Left renal cortex interstitium (tissue), 4 donors: ENCODE measurements at regions not wholly inside any gene's neighbourhood (a gene's known extent, or its start where the extent isn't known, plus 50 kb on each side); places are given as distances from the start of the nearest gene placed in this dataset.

Source experiments
- DNase-seq, 4 donors: peaks; one replicate each; pipeline ENCODE4 v3.0.0-alpha.2; 2013; ENCODE audit warnings: low read depth in 4 of 4, low spot score in 2 of 4, missing footprints in 1 of 4

DNA sequence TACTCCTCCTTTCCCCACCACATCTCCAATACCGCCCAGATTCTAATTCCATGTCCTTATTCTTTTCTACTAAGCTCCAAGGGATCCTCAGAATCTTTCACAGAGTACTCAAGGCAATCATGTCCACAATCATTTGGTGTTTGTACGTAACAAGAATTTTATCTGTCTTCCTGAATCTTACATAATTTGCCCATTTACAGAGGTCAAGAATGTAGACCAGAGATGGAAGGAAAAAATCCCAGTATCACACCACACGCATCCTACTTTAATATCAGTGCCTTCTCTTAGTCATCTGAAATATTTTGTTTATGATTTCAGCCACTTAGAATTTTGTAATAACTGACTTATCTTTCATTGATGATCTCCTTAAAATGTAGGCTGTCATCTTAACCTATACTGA lies 366.0 kb upstream of the LRRC7 start:
- DNase-seq = no peak

DNA sequence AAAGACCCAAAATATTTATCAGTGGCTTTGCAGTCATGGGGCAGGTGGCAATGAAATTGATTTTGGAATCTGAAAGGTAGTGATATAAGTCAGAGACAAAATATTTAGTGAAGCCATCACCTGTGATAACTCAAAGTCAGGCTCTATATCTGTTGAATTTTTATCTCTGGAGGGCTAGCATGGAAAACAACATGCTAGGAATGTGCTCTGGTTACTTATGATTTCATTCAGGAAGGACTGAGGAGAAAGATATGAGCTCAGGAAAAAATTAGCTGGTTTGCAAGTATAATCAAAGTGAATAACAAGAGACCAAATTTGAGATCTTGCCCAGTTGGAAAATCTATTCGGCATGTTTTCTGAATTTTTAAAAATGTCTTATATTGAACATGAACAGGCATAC lies 364.6 kb upstream of the LRRC7 start:
- DNase-seq = no peak

DNA sequence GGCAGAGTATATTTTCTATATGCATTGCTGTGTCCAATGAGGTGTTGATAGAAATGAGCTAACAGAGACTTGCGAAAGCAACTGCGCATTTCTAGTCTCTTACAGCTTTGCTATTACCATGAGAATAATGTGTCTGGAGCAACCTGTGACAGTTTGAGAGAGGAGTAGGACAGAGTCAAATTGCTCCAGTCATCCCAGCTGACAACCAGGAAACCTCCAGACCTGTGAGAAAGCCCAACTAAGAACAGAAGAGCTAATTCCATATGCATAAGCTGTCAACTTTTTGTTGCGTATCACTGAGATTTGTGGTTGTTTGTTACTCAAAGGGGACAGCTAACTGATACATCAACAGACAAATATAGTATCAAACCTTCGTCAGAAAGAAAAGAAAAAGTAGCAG lies 354.1 kb upstream of the LRRC7 start:
- no peak for DNase-seq

DNA sequence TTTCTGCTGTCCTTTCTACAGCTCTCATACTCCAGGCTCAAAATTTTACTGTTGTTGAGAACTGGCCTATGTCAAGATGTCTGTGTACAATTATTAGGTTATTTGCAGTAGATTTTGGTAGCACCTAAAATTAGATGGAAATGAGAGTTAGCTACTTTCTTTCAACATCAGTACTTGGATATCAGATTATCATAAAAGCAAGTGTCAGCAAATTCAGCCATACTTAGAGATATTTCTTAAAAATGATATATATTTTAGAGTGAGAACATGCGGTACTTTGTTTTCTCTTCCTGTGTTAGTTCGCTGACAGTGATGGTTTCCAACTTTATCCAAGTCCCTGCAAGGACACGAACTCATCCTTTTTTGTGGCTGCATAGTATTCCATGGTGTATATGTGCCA lies 351.8 kb upstream of the LRRC7 start:
- DNase-seq = no peak

DNA sequence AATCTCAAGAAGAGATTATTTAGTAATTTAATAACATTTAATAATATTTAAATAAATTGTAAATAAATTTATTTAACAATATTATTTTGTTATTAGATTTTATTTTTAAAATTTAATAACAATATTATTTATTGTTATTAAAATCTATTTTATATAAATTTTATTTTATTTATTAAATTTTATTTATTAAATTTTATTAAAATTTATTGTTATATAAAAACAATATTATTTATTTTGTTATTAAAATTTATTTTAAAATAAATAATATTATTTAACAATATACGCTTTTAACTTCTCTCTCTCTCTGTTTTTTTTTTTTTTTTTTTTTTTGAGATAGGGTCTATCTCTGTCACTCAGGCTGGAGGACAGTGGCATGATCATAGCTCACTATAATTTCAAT lies 347.1 kb upstream of the LRRC7 start:
- no peak for DNase-seq

DNA sequence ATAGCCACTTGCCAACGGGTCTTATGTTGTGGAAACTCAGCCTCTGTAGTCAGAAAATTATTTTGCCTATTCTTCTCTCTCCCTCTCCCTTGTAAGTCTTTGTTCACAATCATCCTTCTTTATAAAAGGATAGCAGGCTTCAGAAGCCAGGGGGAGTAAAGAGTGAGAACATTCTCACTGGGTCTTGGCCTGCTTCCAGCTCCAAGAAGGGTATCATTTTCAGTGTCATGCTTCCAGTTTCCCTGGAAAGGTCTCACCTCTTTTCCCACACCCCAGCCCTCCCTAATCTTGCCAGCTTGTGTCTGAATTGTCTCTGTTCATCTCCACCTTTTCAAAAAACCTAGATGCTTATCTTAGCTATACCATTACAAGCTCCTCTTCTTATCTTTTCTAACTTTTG lies 346.2 kb upstream of the LRRC7 start:
- DNase-seq = peak in 2 of 4 donors; percentile 34 to 38

DNA sequence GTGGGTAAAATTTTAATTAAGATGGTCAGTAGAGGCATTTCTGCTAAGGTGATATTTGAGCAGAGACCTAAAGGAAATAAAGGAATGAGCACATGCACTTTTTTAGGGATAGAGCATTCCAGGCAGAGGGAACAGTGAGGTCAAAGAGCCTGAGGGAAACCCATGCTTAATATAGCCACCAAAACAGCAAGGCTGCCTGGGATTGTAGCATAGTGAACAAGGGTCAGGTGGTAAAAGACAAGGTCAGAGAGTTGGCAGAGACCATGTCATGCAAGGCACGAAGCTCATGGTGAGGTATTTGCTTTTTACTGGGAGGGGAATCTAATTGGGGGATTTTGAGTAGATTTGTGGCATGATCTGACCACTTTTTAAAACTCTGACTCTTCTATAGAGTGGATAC lies 344.6 kb upstream of the LRRC7 start:
- no peak for DNase-seq

DNA sequence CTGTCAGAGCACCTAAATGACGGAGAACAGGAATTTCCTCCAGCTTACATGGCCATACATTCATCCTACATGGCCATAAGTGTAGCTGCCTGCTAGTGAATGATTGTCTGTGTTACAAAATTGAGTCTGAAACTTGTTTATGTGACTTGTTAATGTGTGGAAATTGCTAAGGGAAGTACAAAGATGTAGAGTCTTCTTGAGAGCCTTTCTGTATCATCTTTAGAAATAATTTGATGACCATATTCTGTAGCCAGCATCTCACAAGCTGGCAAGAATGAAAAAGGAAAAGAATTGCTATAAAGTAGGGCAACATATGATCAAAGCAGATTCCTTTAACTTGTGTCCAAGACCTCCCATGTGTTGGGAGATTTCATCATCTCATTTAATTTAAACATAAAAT lies 339.2 kb upstream of the LRRC7 start:
- no peak for DNase-seq

DNA sequence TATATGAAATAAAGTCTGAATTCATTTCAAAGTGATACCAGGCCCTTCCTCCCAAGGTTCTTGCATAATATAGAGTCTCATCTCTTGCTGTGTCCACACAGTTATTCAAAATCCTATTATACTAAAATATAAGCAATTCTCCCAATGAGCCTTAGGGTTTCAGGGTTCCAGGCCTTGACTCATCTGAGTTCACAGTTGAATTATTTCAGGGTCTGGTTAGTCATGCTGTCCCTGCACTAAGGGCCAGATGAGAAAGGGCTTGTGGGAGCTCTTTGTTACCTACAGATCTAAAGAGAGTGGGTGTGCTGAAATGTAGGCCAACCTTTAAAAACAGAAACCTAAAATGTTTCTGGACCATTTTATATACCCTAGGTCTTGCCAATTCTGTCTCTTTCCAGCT lies 337.5 kb upstream of the LRRC7 start:
- no peak for DNase-seq

DNA sequence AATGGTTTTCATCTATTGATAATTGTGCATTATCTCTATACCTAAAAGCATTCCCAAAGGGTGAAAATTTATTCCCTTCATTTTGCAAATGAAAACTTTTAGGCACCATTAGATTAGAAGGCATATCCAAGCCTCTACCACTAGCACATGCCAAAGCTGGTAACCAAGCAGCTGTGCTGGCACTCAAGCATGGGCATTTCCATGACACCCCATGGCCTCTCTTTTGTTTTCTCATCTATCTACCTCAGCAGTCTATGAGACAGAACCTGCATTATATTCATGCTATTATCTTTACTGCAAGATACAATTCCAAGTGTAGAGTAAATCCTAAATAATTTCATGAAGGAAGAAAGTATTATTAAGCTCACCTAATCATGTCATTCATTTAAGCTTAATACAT lies 334.3 kb upstream of the LRRC7 start:
- no peak for DNase-seq

DNA sequence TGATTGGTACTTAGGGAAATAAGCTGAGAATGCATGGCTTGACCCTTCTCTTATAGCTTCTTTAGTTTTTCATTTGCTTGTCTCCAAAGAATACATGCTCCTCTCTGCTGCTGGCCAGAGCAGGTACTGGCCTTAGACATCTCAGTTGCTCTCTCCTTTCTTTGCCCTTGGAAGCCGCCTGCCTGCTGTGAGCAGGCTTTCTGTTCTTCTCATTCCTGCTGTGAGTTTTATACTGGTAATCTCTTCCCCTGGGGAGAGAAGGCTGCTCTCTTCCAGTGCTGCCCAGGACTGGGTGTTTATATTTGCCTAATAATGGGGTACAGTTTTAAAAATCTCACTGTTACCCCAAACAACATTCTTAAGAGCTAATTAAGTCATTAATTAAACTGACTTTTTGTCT lies 323.5 kb upstream of the LRRC7 start:
- DNase-seq = no peak

DNA sequence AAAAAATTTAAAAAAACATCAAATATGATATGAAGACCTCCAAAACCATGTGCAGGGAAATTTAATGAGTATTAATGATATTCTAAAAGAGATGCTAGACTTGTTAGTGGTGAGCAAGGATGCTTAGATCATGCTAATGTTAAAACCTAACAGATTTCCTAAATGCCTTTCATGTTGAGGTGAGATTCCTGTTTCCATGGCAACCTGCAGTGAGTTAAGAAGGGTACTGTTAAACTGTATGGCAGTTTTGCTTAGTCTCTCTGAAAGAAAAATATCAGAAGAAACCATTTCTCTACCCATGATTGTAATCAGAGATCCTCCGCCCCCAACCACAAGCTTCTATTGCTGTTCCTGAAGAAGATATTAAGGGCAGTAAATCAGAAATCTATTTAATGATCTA lies 321.6 kb upstream of the LRRC7 start:
- DNase-seq = no peak

DNA sequence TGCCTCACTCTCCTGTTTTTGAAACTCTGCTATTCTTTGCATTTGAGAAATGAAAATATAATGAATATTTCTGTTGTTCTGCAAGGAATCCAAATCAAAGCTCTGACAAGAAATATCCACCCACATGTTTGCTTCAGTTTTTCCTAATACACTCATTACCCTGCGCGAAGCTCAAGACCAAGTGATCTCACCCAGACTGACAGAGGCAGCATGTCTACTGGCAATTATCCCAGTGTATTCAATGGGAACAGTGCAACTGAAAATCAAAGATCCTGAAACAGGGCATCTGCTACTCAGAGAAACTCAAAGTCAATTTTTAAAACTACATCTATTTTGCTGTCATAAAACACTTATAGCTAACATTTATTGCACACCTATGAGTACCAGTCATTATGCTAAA lies 321.0 kb upstream of the LRRC7 start:
- no peak for DNase-seq

DNA sequence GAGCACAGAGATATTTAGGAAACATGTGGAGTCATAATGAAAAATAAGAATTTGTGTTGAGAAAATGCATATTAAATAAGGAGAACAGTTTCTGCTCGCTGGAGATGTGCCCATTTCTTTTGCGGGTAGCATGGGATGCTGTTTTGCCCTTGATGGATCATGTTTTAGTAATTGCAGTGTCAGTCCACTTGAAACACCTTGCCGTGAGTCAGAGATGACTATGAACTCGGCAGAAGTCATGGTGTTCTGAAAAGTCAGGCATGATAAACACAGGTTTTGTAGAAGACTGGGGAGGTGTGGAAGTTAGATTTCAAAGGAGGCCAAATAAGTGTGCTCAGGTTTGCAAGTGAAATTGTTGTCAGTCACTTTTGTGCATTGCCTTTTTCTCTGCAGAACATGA lies 315.0 kb upstream of the LRRC7 start:
- no peak for DNase-seq

DNA sequence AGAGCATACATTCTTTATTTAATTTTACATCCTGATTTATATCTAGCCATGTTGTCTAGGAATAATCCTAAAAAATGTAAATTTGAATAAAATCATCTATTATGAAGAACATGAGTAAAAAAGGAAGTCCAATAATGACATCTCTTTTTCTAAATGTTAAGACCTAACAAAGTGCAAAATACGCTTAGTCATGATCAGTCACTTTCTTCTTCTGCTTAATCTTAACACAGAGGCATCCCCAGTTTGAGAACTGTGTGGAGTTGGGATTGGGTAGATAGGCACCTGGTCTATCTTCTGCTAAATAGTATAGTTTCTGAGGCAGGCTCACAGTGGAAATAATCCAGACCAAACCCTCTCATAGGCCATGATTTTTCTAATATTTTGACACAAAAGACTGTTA lies 311.7 kb upstream of the LRRC7 start:
- no peak for DNase-seq

DNA sequence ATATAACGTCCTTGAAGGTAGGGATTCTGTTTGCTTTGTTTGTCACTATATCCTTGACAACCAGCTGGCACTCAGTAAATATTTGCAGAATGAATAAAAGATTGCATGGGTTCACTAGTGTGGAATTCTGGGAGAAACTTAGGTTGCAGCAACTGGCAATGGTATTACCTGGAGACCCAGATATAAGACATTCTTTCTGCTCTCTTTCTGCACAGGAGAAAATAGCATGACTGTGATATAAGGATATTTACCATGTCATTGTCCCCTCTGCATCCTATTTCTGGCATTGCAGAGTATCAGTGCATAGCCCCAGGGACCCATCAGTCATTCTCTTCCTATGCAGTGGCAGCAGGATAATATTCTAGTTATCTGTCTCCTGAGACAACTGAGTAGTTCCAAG lies 308.9 kb upstream of the LRRC7 start:
- DNase-seq = no peak

DNA sequence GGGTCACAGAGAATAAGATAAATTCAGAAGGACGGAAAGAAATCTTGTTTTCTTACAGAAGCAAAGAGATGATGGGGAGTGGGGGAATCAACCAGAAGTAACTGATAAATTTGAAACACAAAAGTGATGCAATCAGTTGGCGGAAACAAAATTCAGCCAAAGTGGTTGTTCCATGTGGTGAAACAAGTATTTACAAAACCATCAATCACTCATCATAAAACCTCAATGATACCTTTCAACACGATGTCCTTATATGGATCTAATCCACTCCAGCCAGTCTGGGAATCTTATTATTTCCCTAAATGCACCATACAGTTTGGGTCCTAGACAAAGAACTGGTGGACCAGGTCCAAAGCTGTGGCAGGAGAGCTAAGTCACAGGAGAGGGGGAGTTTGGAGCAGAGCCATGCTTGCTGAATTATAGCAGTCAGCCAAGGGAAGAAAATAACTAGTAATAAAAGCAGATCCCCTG lies 303.8 kb upstream of the LRRC7 start:
- DNase-seq = peak; percentile 65 to 79 (median 72)

DNA sequence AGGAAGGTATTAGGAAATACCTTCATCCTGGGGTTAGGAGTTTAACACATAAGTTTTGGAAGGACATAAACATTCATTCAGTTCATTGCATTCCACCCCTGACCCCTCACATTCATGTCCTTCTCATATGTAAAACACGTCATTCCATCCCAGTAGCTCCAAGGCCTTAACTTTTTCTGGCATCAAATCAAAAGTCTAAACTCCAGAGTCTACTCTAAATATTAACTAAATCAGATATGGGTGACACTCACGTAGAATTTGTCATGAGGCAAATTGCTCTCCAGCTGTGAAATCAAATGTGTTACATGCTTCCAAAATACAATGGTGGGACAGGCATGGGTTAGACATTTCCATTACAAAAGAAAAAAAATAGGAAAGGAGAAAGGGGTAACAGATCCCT lies 298.2 kb upstream of the LRRC7 start:
- no peak for DNase-seq

DNA sequence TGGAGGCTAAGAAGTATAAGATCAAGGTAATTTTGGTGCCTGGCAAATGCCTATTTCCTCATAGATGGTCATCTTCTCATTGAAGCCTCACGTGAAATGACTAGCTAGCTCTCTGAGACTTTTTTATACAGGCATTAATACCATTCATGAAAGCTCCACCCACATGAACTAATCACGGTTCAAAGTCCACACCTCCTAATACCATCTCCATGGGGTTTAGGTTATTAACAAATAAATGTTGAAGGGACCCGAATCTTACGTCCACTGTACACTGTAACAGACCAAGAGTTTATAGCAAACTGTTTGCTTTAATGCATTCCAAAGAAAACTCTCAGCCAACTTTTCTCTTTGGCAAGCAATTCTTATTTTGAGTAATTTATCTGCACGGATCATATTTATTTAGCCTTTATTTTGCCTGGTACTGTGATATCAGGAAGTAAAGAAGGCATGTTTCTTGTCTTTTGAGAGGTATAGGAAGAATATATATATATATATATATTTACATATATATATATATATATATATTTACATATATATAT lies 296.1 kb upstream of the LRRC7 start:
- no peak for DNase-seq

DNA sequence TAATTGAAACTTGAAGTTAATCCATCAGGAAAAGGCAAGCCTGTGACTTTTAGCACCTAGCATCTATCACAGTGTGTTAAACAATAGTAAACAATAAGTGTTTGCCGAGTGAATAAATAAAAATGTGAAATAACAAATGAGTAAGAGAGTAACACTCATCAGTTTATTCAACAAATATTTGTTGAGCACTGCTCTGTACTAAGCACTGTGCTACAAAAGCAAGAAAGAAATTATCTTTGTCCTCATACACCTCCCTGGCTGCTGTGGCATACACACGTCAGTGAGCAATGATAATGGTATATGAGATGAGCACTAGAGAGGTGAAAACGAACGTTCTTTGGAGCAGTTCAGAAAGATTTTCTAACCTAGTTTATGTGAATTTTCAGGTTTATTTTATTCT lies 295.0 kb upstream of the LRRC7 start:
- DNase-seq = no peak

DNA sequence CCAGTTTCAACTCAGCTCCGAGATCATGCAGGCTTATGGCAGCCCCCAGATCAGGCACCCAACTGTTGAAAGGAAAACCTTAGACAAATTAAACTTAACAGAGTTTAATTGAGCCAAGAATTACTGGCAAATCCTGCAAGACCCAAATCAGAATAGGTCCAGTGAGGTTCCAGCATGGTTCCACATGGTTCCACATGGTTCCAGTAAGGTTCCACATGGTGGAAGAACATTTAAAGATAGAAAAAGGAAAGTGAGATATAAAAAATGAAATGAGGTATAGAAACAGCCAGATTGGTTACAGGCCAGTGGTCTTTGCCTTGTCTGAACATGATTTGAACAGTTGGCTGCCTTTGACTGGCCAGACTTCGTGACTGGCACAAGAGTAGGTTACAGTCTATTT lies 288.8 kb upstream of the LRRC7 start:
- no peak for DNase-seq

DNA sequence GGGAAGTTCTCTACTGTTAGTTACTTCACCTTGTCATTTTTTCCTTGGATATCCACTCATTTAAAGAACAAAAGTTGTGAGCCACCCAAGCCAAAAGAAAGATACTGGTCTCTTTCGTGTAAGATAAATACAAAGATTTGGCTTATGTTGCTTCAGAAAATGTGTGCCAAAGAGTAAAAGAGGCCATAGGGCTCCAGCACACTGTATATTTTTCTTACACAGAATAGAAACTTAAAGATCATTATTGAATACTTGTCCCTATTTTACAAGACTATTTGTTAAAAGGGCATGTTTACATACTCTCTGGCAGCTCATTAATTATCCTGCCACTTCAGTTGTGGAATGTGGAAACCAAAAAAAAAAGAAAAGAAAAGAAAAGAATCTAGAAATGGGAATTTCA lies 284.2 kb upstream of the LRRC7 start:
- DNase-seq = no peak

DNA sequence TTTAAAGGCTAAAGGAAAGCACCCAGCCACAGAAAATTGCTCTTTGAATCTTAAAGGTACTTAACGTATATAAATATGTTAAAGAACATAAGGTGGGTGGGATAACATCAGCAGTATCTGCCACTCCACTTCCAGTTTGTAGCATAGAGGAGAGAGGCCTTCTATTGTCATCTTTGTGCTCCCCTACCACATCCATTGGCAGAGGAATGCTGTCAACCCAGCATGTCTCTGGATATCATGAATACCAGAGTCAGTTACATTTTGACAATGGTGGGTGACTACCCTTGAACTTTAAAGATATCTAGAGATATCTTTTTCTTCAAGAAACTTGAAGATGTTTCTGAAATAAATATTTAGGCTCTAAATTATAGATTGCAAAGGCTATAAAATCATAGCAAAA lies 283.2 kb upstream of the LRRC7 start:
- no peak for DNase-seq

DNA sequence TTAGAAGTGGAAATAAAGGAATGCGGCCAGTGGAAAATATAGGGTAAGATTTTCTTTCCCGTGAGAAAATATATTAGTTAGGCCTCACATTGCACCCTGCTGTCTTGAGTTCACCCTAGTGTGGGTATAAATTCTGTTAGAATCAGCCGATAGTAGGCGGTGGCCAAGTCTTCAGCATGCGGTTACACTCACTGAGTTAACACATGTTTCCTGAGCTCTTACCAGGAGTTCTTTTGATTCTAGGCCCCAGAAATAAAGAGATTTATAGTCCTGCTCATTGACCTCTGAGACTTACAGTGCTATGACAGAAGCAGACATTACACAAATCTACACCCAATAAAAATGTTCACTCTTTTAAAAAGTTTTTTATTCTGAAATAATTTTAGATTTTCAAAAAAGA lies 279.3 kb upstream of the LRRC7 start:
- no peak for DNase-seq
